Spleen (tissue), 11 donors: ENCODE measurements at regions not wholly inside any gene's neighbourhood (a gene's known extent, or its start where the extent isn't known, plus 50 kb on each side); places are given as distances from the start of the nearest gene placed in this dataset.

Experiments
- DNase-seq: peaks from one replicate; pipeline ENCODE4 v3.0.0-alpha.2; 2020
- H3K27ac ChIP-seq, 8 donors: fragments of 200-600 bp; sonication (generic) in 7 of 8; 1 replicate in 4 of 8; 2 replicates in 4 of 8; pipeline versions ENCODE4 v1.5.0 to v1.8.0; 2016 to 2021; ENCODE audit warnings: inconsistent platforms in 4 of 8, mild to moderate bottlenecking in 4 of 8, moderate library complexity in 1 of 8
- H3K27me3 ChIP-seq, 7 donors: fragments of 200-600 bp; sonication (generic) in 6 of 7; replicated peaks in 1 of 7; 1 replicate in 4 of 7; 2 replicates in 3 of 7; pipeline versions ENCODE4 v1.5.0 to v1.8.0; 2016 to 2021; ENCODE audit warnings: inconsistent platforms in 3 of 7, mild to moderate bottlenecking in 1 of 7
- H3K36me3 ChIP-seq, 6 donors: fragments of 200-600 bp; sonication (generic) in 5 of 6; 1 replicate in 4 of 6; 2 replicates in 2 of 6; pipeline versions ENCODE4 v1.5.0 to v1.8.0; 2016 to 2021; ENCODE audit warnings: inconsistent platforms in 2 of 6
- H3K4me1 ChIP-seq, 6 donors: fragments of 200-600 bp; sonication (generic) in 5 of 6; 1 replicate in 3 of 6; 2 replicates in 3 of 6; pipeline versions ENCODE4 v1.5.0 to v1.8.0; 2016 to 2021; ENCODE audit warnings: inconsistent platforms in 3 of 6
- H3K4me3 ChIP-seq, 8 donors: fragments of 200-600 bp; sonication (generic) in 7 of 8; 1 replicate in 4 of 8; 2 replicates in 4 of 8; pipeline versions ENCODE4 v1.5.0 to v1.8.0; 2016 to 2021; ENCODE audit warnings: inconsistent platforms in 4 of 8, mild to moderate bottlenecking in 4 of 8, moderate library complexity in 2 of 8
- H3K9me3 ChIP-seq, 8 donors: fragments of 200-600 bp; sonication (generic) in 7 of 8; 1 replicate in 4 of 8; 2 replicates in 4 of 8; pipeline versions ENCODE4 v1.5.0 to v1.8.0; 2016 to 2021; ENCODE audit warnings: inconsistent platforms in 4 of 8
- POLR2A ChIP-seq, 3 donors: fragments of 450-650 bp; IDR thresholded peaks; one replicate each; pipeline ENCODE4 v1.5.1; 2017; ENCODE audit warnings: antibody characterized with exemption in 3 of 3, mild to moderate bottlenecking in 1 of 3
- POLR2AphosphoS5 ChIP-seq, 3 donors: sonication (generic); formaldehyde crosslinking; IDR thresholded peaks; one replicate each; pipeline ENCODE4 v1.5.1; 2017; ENCODE audit warnings: antibody characterized with exemption in 3 of 3
- WGBS, 5 donors: extraction: QIAGEN DNeasy Blood & Tissue Kit in 3 of 5; methylation state at CpG; one replicate each; pipeline versions ENCODE4 v1.1.5 to v1.1.7; 2013 to 2018; 5-methylcytosine and 5-hydroxymethylcytosine counted together
- intact Hi-C: fragments of 100-400 bp; cut with DNase I; formaldehyde crosslinking; loops from one replicate; pipeline ENCODE4 v1.15.0; 2023; ENCODE audit warnings: low total_unique reads
- TF ChIP-seq, protein P1 (sequence below), 11 experiments: fragments of 200-600 bp in 7 of 11; fragments of 450-650 bp in 4 of 11; sonication (generic) in 4 of 11; IDR thresholded peaks in 8 of 11; conservative IDR thresholded peaks in 3 of 11; 1 replicate in 7 of 11; 2 replicates in 4 of 11; pipeline versions ENCODE4 v1.4.0 to v1.8.0; 2016 to 2021; ENCODE audit warnings: antibody characterized with exemption in 11 of 11, inconsistent platforms in 4 of 11, mild to moderate bottlenecking in 1 of 11
- donor health status: healthy with polysubstance abuse.
- donor health status: DM: no; HTN: no; CAD: no; lungs with moderate emphysema.
- donor health status: DM: no; HTN: no; CAD: no.
- donor health status: Bipolar disorder and iron deficiency.
- donor health status: healthy.
- donor health status: DM: no; HTN: no; CAD: no.
- donor health status: DM: yes; HTN: yes; CAD: no.

DNA sequence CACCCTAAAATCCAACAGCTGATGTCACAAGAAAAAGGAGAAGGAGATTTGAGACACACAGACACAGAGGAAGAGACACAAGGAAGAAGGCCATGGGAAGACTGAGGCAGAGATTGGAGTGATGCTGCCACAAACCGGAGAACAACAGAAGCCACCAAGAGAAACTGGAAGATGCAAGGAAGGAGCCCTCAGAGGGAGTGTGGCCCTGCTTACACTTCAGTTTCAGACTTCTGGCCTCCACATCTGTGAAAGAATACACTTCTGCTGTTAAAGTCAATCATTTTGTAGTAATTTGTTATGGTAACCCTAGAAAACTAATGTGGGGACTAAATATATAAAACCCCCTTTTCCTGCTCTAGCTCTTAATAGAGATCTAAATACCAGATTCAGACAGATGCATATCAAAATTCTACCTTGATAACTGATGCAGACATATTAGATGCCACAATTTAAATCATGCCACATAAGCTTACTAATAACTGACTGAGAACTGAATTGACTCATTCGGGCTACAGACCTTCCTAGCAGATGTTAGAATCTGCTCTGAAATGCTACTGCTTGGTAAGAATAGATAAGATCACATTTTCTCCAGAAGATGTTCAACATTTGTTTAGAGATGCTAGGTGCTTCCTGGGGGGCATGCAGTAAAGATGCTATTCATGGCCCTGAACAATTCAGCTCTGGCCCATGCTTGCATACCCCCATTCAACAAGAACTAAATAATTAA lies 113.1 kb upstream of the CCND2 start:
- Histone ChIP-seq H3K9me3 (no peaks in the 10 kb centered on the region), H3K4me3 (no peak overlapping the region), H3K27ac (no peak overlapping the region), H3K36me3 (no peaks in the 10 kb centered on the region), H3K4me1 (peaks cover 0 to 18% (median 14%) of the 10 kb centered on the region in 6 donors), H3K27me3 (no peaks in the 10 kb centered on the region)
- no peak for DNase-seq
- TF ChIP-seq POLR2AphosphoS5 (IDR thresholded peaks at IDR 0.05) (no peak), POLR2A (IDR thresholded peaks at IDR 0.05) (no peak)
- TF ChIP-seq, protein P1, sequence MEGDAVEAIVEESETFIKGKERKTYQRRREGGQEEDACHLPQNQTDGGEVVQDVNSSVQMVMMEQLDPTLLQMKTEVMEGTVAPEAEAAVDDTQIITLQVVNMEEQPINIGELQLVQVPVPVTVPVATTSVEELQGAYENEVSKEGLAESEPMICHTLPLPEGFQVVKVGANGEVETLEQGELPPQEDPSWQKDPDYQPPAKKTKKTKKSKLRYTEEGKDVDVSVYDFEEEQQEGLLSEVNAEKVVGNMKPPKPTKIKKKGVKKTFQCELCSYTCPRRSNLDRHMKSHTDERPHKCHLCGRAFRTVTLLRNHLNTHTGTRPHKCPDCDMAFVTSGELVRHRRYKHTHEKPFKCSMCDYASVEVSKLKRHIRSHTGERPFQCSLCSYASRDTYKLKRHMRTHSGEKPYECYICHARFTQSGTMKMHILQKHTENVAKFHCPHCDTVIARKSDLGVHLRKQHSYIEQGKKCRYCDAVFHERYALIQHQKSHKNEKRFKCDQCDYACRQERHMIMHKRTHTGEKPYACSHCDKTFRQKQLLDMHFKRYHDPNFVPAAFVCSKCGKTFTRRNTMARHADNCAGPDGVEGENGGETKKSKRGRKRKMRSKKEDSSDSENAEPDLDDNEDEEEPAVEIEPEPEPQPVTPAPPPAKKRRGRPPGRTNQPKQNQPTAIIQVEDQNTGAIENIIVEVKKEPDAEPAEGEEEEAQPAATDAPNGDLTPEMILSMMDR (IDR thresholded peaks at IDR 0.05 in 8 of 11, conservative IDR thresholded peaks at IDR 0.05 in 3 of 11): no peak
- 68 to 88% (median 79%) methylated on average over 2 of the region's 2 CpGs for WGBS, 5 donors
- intact Hi-C loops: no loop called here

DNA sequence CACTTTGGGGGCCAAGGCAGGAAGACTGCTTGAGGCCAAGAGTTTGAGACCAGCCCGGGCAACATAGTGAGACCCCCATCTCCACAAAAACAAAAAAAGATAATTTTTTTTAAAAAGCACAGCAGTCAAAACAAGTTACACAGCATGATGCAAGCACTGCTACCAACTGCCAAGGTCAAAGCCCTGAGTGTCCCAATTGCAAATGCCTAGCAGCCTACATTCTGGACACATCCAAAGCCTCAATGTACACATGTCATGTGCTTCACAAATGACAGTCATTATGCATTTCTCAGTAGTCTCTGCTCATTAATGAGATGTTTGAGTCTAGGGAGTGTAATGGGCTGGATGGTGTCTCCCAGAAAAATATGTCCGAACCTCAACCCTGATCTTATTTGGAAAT lies 113.7 kb upstream of the CCND2 start:
- no peak for TF ChIP-seq POLR2AphosphoS5 (IDR thresholded peaks at IDR 0.05)
- TF ChIP-seq POLR2A (IDR thresholded peaks at IDR 0.05): no peak
- TF ChIP-seq, protein P1 (IDR thresholded peaks at IDR 0.05 in 8 of 11, conservative IDR thresholded peaks at IDR 0.05 in 3 of 11): no peak
- Histone ChIP-seq H3K4me3 (no peak overlapping the region), H3K9me3 (no peaks in the 10 kb centered on the region), H3K27me3 (no peaks in the 10 kb centered on the region), H3K36me3 (no peaks in the 10 kb centered on the region), H3K27ac (no peak overlapping the region), H3K4me1 (peaks cover 0 to 16% (median 8%) of the 10 kb centered on the region in 6 donors)
- DNase-seq: no peak
- intact Hi-C loops: no loop called here
- WGBS, 5 donors: 94 to 96% (median 96%) methylated on average over 2 of the region's 2 CpGs

DNA sequence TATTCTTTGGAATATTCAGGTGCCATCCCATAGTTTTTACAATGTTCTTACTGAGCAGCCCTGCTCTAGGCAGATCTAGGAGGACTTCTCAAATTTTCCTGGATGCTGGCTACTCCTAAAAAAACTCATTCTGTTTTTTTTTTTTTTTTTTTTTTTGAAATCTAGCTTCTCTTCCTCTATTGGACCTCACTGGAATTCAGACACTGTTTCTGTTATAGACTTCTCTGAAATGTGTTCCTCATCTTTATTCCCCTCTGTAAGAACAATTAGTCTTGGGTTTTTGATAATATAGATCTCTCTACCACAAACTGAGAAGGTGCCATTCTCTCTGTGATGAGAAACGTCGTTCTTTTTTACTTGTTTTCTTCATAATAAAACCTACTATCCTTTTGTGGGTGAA lies 115.3 kb upstream of the CCND2 start:
- H3K4me1 ChIP-seq: peaks cover 5 to 20% (median 11%) of the 10 kb centered on the region in 6 donors
- H3K9me3 ChIP-seq: no peaks in the 10 kb centered on the region
- no peaks in the 10 kb centered on the region for H3K27me3 ChIP-seq
- 76 to 82% (median 78%) methylated on average over 2 of the region's 2 CpGs for WGBS, 5 donors
- no peaks in the 10 kb centered on the region for H3K36me3 ChIP-seq
- TF ChIP-seq, protein P1 (IDR thresholded peaks at IDR 0.05 in 8 of 11, conservative IDR thresholded peaks at IDR 0.05 in 3 of 11): no peak
- TF ChIP-seq POLR2AphosphoS5 (IDR thresholded peaks at IDR 0.05) (no peak), POLR2A (IDR thresholded peaks at IDR 0.05) (no peak)
- intact Hi-C loops: no loop called here
- H3K27ac ChIP-seq: no peak overlapping the region
- no peak overlapping the region for H3K4me3 ChIP-seq
- DNase-seq: no peak

DNA sequence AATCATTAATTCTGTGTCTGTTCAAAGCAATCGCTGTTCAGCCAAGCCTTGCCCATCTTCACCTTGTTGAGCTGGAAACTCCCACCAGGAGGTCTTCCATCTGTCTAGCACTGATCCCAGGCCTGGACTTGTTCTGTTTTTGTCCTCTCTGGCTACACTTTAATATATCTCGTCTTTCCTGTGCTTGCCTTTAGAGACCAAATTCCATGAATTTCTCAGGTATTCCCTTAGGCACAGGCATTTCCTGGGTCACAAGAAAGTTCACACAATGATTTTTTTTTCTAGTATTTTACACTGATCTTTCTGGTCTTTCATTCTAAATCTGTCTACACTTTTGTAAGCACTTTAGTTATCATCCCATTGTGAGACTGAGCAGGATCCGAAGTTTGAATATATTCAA lies 116.4 kb upstream of the CCND2 start:
- Histone ChIP-seq H3K4me3 (no peak overlapping the region), H3K27me3 (no peaks in the 10 kb centered on the region), H3K36me3 (no peaks in the 10 kb centered on the region), H3K9me3 (no peaks in the 10 kb centered on the region), H3K4me1 (peaks cover 5 to 32% (median 22%) of the 10 kb centered on the region in 6 donors), H3K27ac (no peak overlapping the region)
- DNase-seq: no peak
- intact Hi-C loops: no loop called here
- TF ChIP-seq POLR2AphosphoS5 (IDR thresholded peaks at IDR 0.05): no peak
- TF ChIP-seq, protein P1 (IDR thresholded peaks at IDR 0.05 in 8 of 11, conservative IDR thresholded peaks at IDR 0.05 in 3 of 11): no peak
- TF ChIP-seq POLR2A (IDR thresholded peaks at IDR 0.05): no peak
- WGBS, 5 donors: 86 to 95% (median 88%) methylated on average over 3 of the region's 3 CpGs
